LNCaP clone FGC (cell line): ENCODE measurements at regions not wholly inside any gene's neighbourhood (a gene's known extent, or its start where the extent isn't known, plus 50 kb on each side); places are given as distances from the start of the nearest gene placed in this dataset.

Experiments used
- DNase-seq: peaks from one replicate; pipeline ENCODE4 v3.0.0-alpha.2; 2011; ENCODE audit warnings: low read depth
- H3K4me3 ChIP-seq: 2 replicates; pipeline ENCODE4 v1.5.1; 2011; ENCODE audit warnings: mild to moderate bottlenecking, low read depth, low read length, control low read depth
- CTCF ChIP-seq: IDR thresholded peaks from 2 replicates; pipeline ENCODE4 v1.5.1; 2012; ENCODE audit warnings: mild to moderate bottlenecking; ENCODE audit not compliant: control insufficient read depth, insufficient read depth; ENCODE audit errors: extremely low read depth

- no peak for DNase-seq
- no peak overlapping the region for H3K4me3 ChIP-seq
- TF ChIP-seq CTCF = no peak
Measured at GRCh38 chr11:28961726-28962125, 853.5 kb downstream of the METTL15 start.

GRCh38 chr11:28956446-28956845 is 848.3 kb downstream of the METTL15 start:
- H3K4me3 ChIP-seq = no peak overlapping the region
- no peak for DNase-seq
- no peak for TF ChIP-seq CTCF

GRCh38 chr11:28951191-28951590 is 843.0 kb downstream of the METTL15 start:
- no peak for DNase-seq
- H3K4me3 ChIP-seq = no peak overlapping the region
- no peak for TF ChIP-seq CTCF

GRCh38 chr11:28939381-28939780 is 831.2 kb downstream of the METTL15 start:
- no peak for TF ChIP-seq CTCF
- no peak for DNase-seq
- no peak overlapping the region for H3K4me3 ChIP-seq

GRCh38 chr11:28938091-28938490 is 829.9 kb downstream of the METTL15 start:
- no peak for TF ChIP-seq CTCF
- DNase-seq = no peak
- H3K4me3 ChIP-seq = no peak overlapping the region

- H3K4me3 ChIP-seq = no peak overlapping the region
- TF ChIP-seq CTCF = no peak
- no peak for DNase-seq
Measured at GRCh38 chr11:28932940-28933339, 824.8 kb downstream of the METTL15 start.

- H3K4me3 ChIP-seq = no peak overlapping the region
- DNase-seq = no peak
- no peak for TF ChIP-seq CTCF
Measured at GRCh38 chr11:28924004-28924403, 815.8 kb downstream of the METTL15 start.
